ENCODE measurements at regions not wholly inside any gene's neighbourhood (a gene's known extent, or its start where the extent isn't known, plus 50 kb on each side); places are given as distances from the start of the nearest gene placed in this dataset.

GRCh38 chr15:29331669-29332068 is 62.0 kb upstream of the NSMCE3 start:
- no peak overlapping the region for H4K91ac ChIP-seq (ENCODE audit: insufficient read length, low read depth, low read length)
- H2BK20ac ChIP-seq (ENCODE audit: low read depth, low read length, poor library complexity, severe bottlenecking) = no peak overlapping the region
- no peak overlapping the region for H2BK5ac ChIP-seq (ENCODE audit: insufficient read length, low read length)
- H3K9ac ChIP-seq (ENCODE audit: extremely low read depth, insufficient read length, low read length) = no peak overlapping the region
- no peak overlapping the region for H3K27ac Mint-ChIP-seq
- no peak overlapping the region for H3K27ac ChIP-seq (ENCODE audit: insufficient read length, low read depth, low read length)
- H3T11ph ChIP-seq (ENCODE audit: low read length) = no peak overlapping the region
- H4K20me1 ChIP-seq (ENCODE audit: control insufficient read depth, insufficient read depth, insufficient read length) = no peaks in the 10 kb centered on the region
- no peak overlapping the region for H3K4me2 ChIP-seq (ENCODE audit: insufficient read depth, insufficient read length, low read length)
- H3K9me3 Mint-ChIP-seq = peaks cover 4 to 5% of the 10 kb centered on the region in 2 experiments; a peak in 3 of 5 replicates
- H3K79me1 ChIP-seq (ENCODE audit: insufficient read depth, low read depth, low read length, poor library complexity, severe bottlenecking) = no peaks in the 10 kb centered on the region
- no peak overlapping the region for H4K8ac ChIP-seq (replicated peaks; ENCODE audit: insufficient read length, low read depth, low read length)
- no peaks in the 10 kb centered on the region for H3K4me1 ChIP-seq (ENCODE audit: insufficient read depth, low read length)
- H3K36me3 Mint-ChIP-seq (ENCODE audit: insufficient read depth in 1 of 3, low read depth in 3 of 3) = peaks cover 0 to 4% (median 0%) of the 10 kb centered on the region in 3 experiments; a peak in 1 of 7 replicates
- no peak overlapping the region for H3K4me3 Mint-ChIP-seq
- no peak overlapping the region for H2BK120ac ChIP-seq (ENCODE audit: low read depth, low read length, poor library complexity, severe bottlenecking)
- DNase-seq = no peak
- TF ChIP-seq CTCF (conservative IDR thresholded peaks at IDR 0.05) = no peak
- H3K4me1 Mint-ChIP-seq = peaks cover 0 to 13% of the 10 kb centered on the region in 2 experiments; a peak in 1 of 4 replicates
- H2AFZ ChIP-seq (ENCODE audit: low read length) = no peak overlapping the region
- H3K9me3 ChIP-seq (ENCODE audit: control insufficient read depth, low read depth, low read length) = no peaks in the 10 kb centered on the region
- no peak overlapping the region for H3K56ac ChIP-seq (ENCODE audit: insufficient read length, low read depth, low read length)
- H3K27me3 Mint-ChIP-seq (ENCODE audit: low read depth) = no peaks in the 10 kb centered on the region; the same call in 1 of the 2 replicates
- no peak overlapping the region for H2BK15ac ChIP-seq (ENCODE audit: low read depth, low read length)
- no peak overlapping the region for H4K5ac ChIP-seq (ENCODE audit: insufficient read length, low read depth, low read length)
- H3K18ac ChIP-seq (ENCODE audit: insufficient read length, low read depth, low read length) = no peak overlapping the region
- no peak overlapping the region for H3K23ac ChIP-seq (ENCODE audit: insufficient read length, low read depth, low read length)
- no peak overlapping the region for H3K14ac ChIP-seq (ENCODE audit: insufficient read depth, low read length)
- WGBS (ENCODE audit: extremely low coverage, insufficient read length, low lambda C conversion rate) = no CpG with 5 or more reads among the region's 6 CpGs
- H3K27me3 ChIP-seq (ENCODE audit: insufficient read depth, low read length) = no peaks in the 10 kb centered on the region
- H2AK5ac ChIP-seq (ENCODE audit: insufficient read length, low read length) = no peak overlapping the region
- H3K79me2 ChIP-seq (ENCODE audit: insufficient read depth, low read length) = no peaks in the 10 kb centered on the region
- no peak overlapping the region for H2BK12ac ChIP-seq (ENCODE audit: insufficient read length, low read depth, low read length)
- no peaks in the 10 kb centered on the region for H3K23me2 ChIP-seq (ENCODE audit: insufficient read length, low read depth, low read length, poor library complexity, severe bottlenecking)
- H3K4ac ChIP-seq (ENCODE audit: low read depth, low read length) = no peak overlapping the region

Measured in H9 (cell line).